MCF 10A (cell line): ENCODE measurements at regions not wholly inside any gene's neighbourhood (a gene's known extent, or its start where the extent isn't known, plus 50 kb on each side); places are given as distances from the start of the nearest gene placed in this dataset.
"Not testable (repeated sequence)": the region's sequence is repeated elsewhere in the genome, so short reads cannot be mapped to it uniquely, and the experiment has no call there.

Experiments
- BruUV-seq: library from RNA; stranded (reverse); fragments of 400-500 nt; replicated peaks from 2 replicates; lab custom pipeline; 2021; lab: Mats Ljungman, UMichigan
- CTCF ChIA-PET: fragments of 300-600 bp; sonication (Branson Sonifier 250); formaldehyde crosslinking; extraction: SDS; loops from one replicate; lab custom pipeline; 2021; ENCODE audit warnings: antibody characterized with exemption, inconsistent platforms; lab: Yijun Ruan, JAX
- POLR2A ChIA-PET: fragments of 300-600, 350-650 bp; sonication (Branson Sonifier 250); formaldehyde crosslinking; extraction: SDS; loops from one replicate; lab custom pipeline; 2020; ENCODE audit warnings: antibody characterized with exemption, inconsistent platforms; lab: Yijun Ruan, JAX
- DNase-seq: peaks from one replicate; pipeline ENCODE4 v3.0.0-alpha.2; 2018; ENCODE audit not compliant: unreplicated experiment
- H3K27ac Mint-ChIP-seq: one replicate; pipeline ENCODE4 v1.8.0; 2022; ENCODE audit warnings: mild to moderate bottlenecking, low read depth, mixed read lengths; ENCODE audit not compliant: unreplicated experiment
- H3K27me3 Mint-ChIP-seq: one replicate; pipeline ENCODE4 v1.8.0; 2022; ENCODE audit warnings: mixed read lengths; ENCODE audit not compliant: insufficient read depth, unreplicated experiment
- H3K36me3 Mint-ChIP-seq: one replicate; pipeline ENCODE4 v1.8.0; 2022; ENCODE audit warnings: mild to moderate bottlenecking, moderate library complexity, mixed read lengths; ENCODE audit not compliant: insufficient read depth, unreplicated experiment
- H3K4me1 Mint-ChIP-seq: one replicate; pipeline ENCODE4 v1.8.0; 2022; ENCODE audit warnings: mixed read lengths; ENCODE audit not compliant: insufficient read depth, unreplicated experiment
- H3K4me3 Mint-ChIP-seq: one replicate; pipeline ENCODE4 v1.8.0; 2022; ENCODE audit warnings: mild to moderate bottlenecking, moderate library complexity, mixed read lengths; ENCODE audit not compliant: unreplicated experiment
- H3K9me3 Mint-ChIP-seq: one replicate; pipeline ENCODE4 v1.8.0; 2022; ENCODE audit warnings: mixed read lengths; ENCODE audit not compliant: unreplicated experiment
- intact Hi-C: fragments of 100-400 bp; cut with micrococcal nuclease; formaldehyde crosslinking; loops from 2 replicates; pipeline ENCODE4 v1.14.1; 2022
- TF ChIP-seq, protein P1 (sequence below): fragments of 200-600 bp; IDR thresholded peaks from one replicate; pipeline ENCODE4 v1.8.0; 2022; ENCODE audit warnings: antibody characterized with exemption, mild to moderate bottlenecking; ENCODE audit not compliant: unreplicated experiment

GRCh38 chr1:190000365-190000872 is 477.2 kb downstream of the BRINP3 start:
- peak; percentile 50 for DNase-seq
- H3K4me3 Mint-ChIP-seq = no peak overlapping the region
- no peaks in the 10 kb centered on the region for H3K27me3 Mint-ChIP-seq
- intact Hi-C loops = no loop called here
- peak overlapping the region; percentile 14 for H3K27ac Mint-ChIP-seq
- peaks cover 5% of the 10 kb centered on the region for H3K9me3 Mint-ChIP-seq
- TF ChIP-seq, protein P1, sequence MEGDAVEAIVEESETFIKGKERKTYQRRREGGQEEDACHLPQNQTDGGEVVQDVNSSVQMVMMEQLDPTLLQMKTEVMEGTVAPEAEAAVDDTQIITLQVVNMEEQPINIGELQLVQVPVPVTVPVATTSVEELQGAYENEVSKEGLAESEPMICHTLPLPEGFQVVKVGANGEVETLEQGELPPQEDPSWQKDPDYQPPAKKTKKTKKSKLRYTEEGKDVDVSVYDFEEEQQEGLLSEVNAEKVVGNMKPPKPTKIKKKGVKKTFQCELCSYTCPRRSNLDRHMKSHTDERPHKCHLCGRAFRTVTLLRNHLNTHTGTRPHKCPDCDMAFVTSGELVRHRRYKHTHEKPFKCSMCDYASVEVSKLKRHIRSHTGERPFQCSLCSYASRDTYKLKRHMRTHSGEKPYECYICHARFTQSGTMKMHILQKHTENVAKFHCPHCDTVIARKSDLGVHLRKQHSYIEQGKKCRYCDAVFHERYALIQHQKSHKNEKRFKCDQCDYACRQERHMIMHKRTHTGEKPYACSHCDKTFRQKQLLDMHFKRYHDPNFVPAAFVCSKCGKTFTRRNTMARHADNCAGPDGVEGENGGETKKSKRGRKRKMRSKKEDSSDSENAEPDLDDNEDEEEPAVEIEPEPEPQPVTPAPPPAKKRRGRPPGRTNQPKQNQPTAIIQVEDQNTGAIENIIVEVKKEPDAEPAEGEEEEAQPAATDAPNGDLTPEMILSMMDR = no peak
- ChIA-PET CTCF (interaction anchor here (0.6 kb wide), 2 partner anchors 19 to 224 kb away, joined by 3 to 4 read pairs; no protein-coding TSS in a partner anchor), POLR2A (no interaction called here)
- no TSS peak for BruUV-seq
- peaks cover 7% of the 10 kb centered on the region for H3K36me3 Mint-ChIP-seq
- peaks cover 6% of the 10 kb centered on the region for H3K4me1 Mint-ChIP-seq

DNA sequence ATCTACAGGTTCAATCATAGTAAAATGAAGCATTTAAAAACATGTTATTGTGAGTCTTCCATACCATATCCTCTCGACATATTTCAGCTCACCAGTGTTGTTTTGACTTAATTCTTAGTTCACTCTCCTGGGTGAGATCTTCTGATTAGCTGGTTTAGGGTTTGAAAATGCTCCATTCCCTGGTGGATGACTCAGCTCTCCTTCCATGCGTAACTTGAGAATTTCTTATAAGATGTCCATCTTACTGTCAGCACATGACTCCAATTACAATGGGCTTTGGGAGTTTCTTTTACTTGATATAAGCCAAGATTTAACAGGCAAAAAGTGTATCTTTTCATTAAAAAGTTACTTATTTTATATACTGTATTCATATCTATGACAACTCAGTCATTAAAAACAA is 476.5 kb downstream of the BRINP3 start:
- Mint-ChIP-seq H3K27ac (no peak overlapping the region), H3K36me3 (peaks cover 7% of the 10 kb centered on the region), H3K4me3 (no peak overlapping the region), H3K27me3 (no peaks in the 10 kb centered on the region), H3K4me1 (peaks cover 6% of the 10 kb centered on the region), H3K9me3 (peaks cover 5% of the 10 kb centered on the region)
- CTCF ChIA-PET = interaction anchor here (0.6 to 0.7 kb wide), 4 partner anchors 8 to 387 kb away, joined by 3 to 4 read pairs (median 3); no protein-coding TSS in a partner anchor
- POLR2A ChIA-PET = no interaction called here
- TF ChIP-seq, protein P1 = no peak
- intact Hi-C loops = no loop called here
- no TSS peak for BruUV-seq
- DNase-seq = peak; percentile 27

GRCh38 chr1:190003376-190003775 is 474.3 kb downstream of the BRINP3 start:
- peaks cover 5% of the 10 kb centered on the region for H3K9me3 Mint-ChIP-seq
- TF ChIP-seq, protein P1 = no peak
- intact Hi-C loops = no loop called here
- no TSS peak for BruUV-seq
- peaks cover 7% of the 10 kb centered on the region for H3K36me3 Mint-ChIP-seq
- H3K4me3 Mint-ChIP-seq = no peak overlapping the region
- DNase-seq = no peak
- ChIA-PET CTCF (no interaction called here), POLR2A (no interaction called here)
- no peak overlapping the region for H3K27ac Mint-ChIP-seq
- peaks cover 6% of the 10 kb centered on the region for H3K4me1 Mint-ChIP-seq
- no peaks in the 10 kb centered on the region for H3K27me3 Mint-ChIP-seq

DNA sequence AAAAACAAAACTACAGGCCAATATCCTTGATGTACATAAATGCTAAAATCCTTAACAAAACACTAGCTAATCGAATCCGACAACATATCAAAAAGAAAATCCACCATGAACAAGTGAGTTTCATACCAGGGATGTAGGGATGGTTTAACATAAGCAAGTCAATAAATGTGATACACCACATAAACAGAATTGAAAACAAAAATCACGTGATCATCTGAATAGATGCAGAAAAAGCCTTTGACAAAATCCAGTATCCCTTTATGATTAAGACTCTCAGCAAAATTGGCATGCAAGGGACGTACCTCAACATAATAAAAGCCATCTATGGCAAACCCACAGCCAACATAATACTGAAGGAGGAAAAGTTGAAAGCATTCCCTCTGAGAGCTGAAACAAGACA is 466.1 kb downstream of the BRINP3 start:
- TF ChIP-seq, protein P1 = no peak
- no peaks in the 10 kb centered on the region for H3K27me3 Mint-ChIP-seq
- no peak overlapping the region for H3K4me3 Mint-ChIP-seq
- POLR2A ChIA-PET = no interaction called here
- no peak overlapping the region for H3K27ac Mint-ChIP-seq
- intact Hi-C loops = no loop called here
- no peaks in the 10 kb centered on the region for H3K4me1 Mint-ChIP-seq
- no peak for DNase-seq
- no peaks in the 10 kb centered on the region for H3K36me3 Mint-ChIP-seq
- no peaks in the 10 kb centered on the region for H3K9me3 Mint-ChIP-seq
- CTCF ChIA-PET = no interaction called here
- BruUV-seq = no TSS peak

DNA sequence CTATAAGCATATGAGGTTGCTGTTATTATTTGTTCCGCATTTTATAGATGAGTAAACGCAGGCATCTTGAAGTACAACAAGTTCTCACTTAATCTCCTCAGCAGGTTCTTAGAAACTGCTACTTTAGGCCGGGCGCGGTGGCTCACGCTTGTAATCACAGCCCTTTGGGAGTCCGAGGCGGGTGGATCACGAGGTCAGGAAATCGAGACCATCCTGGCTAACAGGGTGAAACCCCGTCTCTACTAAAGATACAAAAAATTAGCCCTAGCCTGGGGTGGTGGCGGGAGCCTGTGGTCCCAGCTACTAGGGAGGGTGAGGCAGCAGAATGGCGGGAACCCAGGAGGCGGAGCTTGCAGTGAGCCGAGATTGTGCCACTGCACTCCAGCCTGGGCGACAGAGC is 458.5 kb downstream of the BRINP3 start:
- POLR2A ChIA-PET, H3K36me3 Mint-ChIP-seq, H3K4me3 Mint-ChIP-seq, BruUV-seq, H3K9me3 Mint-ChIP-seq, H3K4me1 Mint-ChIP-seq, intact Hi-C loops, H3K27me3 Mint-ChIP-seq, DNase-seq, H3K27ac Mint-ChIP-seq: not testable (repeated sequence)
- CTCF ChIA-PET = interaction anchor here (0.5 to 1.0 kb wide), 2 partner anchors 10 to 18 kb away, joined by 4 read pairs; no protein-coding TSS in a partner anchor
